KG1 (cell line): ENCODE measurements at regions not wholly inside any gene's neighbourhood (a gene's known extent, or its start where the extent isn't known, plus 50 kb on each side); places are given as distances from the start of the nearest gene placed in this dataset.
"Not testable (repeated sequence)": the region's sequence is repeated elsewhere in the genome, so short reads cannot be mapped to it uniquely, and the experiment has no call there.

Experiments
- DNase-seq: peaks from one replicate; lab custom pipeline; 2025; lab: John Stamatoyannopoulos, UW

DNA sequence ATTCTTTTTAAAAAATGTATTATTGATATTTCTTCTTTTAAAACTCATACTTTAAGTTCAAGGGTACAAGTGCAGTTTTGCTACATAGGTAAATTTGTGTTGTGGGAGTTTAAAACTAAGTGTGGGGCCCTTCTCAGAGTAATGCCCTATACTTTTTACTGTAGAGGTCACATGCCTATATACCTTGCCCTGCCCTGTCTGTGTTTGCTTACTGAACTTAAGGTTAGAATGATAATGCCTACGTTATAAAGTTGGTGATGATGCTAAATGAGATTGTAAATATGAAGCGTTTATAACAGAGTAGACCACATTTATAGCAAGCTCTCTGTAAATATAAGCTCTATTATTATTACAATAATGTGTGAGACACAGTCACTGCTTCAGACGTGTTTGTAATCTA, 261.9 kb downstream of the RASSF9 start:
- DNase-seq = no peak

DNA sequence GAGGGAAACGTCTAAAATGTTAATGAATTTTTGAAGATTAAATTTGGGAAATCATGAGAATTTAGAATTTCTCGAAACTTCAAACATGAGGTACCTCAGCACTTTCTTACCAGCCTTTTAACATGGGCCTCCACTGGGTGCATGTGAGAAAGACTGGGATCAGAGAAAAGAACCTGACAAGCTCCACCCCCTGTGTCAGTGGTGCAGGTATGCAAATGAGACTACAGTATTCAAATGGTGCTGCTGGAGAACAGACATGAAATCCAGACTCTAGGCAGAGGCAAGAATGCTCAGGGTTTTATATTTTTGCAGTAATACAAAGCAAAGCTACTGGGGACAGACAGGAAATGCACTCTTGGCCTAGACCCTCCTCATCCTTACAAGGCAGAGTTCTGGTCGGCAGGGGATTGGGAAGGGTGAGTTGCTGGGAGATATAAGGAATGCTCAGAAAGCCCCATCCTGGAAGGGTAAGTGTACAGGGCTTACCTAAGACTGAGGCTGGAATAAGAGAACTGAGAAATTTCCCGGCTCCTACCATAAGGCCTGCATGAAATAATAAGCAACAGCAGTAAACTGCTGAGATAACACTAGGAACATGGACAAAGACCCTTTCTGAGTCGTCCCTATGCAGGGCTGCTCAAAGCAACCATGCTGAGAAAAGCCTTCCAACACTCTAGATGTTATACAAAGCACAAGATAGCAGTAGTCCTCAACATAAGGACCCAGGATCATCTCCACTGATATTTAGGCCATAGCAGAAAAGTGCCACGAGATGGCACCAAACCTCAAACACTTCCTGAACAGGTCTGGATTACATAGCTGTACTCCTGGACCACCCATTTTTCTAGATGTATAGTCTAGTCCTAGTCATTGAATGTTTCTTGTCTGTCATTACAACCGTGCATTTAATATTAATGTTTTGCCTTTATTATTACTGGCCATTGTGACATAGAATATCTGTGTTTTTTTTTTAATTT, 260.8 kb downstream of the RASSF9 start:
- no peak for DNase-seq

DNA sequence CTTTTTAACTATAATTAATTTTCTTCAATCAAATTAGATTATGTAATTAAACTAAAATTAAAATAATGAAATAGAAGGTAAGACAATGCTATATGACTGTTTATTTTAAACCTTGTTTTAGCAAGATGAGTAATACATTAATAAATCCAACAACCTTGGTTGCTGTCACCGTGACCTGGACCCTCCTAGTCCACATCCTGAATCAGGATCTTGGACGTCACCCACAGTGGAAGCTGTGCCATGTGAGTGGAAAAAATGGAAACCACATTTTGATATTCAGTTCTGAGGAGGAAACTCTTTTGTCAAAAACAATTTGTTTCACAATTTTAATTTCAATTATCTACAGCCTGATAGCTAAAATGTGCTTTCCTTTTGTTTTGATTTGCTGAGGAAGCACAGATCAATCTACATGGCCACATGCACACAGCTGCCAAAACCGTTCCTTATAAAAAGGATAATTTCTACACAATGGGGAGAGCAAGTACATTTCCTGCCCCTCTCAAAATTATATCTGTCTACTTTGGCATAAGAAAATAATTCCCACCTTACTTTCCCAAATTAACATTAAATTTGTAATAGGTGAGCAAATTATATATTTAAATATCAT, 255.5 kb downstream of the RASSF9 start:
- DNase-seq = no peak

DNA sequence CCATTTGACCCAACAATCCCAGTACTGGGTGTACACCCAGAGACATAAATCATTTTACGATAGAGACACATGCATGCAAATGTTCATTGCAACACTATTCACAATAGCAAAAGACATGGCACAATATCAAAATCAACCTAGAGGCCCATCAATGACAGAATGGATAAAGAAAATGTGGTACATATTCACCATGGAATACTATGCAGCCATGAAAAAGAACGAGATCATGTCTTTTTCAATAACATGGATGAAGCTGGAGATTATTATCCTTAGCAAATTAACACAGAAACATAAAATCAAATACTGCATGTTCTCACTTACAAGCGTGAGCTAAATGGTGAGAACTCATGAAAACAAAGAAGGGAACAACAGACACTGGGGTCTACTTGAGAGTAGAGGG, 249.1 kb downstream of the RASSF9 start:
- no peak for DNase-seq

DNA sequence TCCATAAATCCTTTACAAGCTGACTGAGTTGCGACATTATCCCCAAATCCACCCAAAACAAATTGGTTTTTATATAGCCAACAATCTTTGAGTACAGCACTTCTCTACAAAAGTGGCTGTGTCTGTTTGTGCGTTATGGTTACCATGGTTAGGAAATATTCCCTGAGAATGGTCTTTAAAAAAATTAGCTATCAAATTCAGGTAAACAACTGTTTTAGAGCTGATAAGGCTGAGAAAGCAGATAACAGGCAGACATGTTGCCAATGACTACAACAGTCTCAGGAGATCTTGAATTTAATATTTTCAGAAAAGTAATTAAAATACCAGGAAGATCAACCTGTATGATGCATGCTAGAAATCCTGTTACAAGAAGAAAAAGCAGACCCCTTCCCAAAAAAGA, 248.0 kb downstream of the RASSF9 start:
- DNase-seq = no peak

DNA sequence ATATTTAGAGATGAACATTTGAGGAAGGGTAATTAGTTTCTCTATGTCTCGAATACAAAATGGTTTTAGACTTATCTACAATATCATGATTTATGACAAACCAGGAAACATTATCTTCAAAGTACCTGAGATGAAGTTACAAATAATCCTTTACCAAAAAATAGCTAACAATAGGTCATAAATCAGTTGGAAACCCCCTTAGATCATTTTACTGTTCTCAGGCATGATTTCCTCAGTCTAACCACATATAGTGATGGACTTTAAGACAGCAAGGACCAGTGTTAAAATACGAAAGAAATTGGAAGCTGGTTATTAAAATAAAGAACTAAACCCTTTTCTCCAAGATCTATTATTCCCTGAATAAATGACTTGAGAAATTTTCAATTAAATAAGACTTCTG, 235.4 kb downstream of the RASSF9 start:
- DNase-seq = no peak

DNA sequence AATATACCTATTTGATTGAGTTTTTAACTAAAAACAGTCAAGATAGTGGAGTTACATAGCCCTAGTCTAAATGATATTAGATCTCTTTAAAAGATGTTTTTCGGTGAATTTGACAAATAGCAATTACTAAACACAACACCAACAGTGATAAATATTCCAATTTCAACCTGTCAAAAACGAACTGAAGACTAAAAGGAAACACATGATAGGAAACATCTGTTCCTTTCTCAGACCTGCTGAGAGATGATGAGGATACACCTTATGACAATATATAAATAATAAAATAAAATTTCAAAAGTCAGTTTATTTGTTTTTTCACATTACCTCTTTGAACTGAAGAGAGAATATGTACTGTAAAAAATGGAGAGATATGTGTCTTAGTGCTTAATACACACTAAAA, 232.7 kb downstream of the RASSF9 start:
- no peak for DNase-seq

DNA sequence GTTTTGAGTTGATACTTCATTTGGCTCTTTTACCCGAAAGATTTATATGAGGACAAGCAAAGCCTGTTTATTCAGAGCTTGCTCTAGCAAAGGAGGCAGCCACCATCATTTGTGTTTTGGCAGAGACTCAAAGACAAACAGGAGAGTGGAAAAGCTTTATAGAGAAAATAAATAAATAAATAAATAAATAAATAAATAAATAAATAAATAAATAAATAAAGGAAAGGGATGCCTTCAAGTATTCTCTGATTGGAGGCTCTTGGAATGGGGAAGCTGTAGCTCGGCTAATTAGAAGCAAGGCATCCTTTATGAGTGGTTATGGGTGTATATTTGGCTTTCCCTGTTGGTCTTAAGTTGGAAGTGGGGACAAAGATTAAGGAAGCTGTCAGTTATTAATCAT, 229.8 kb downstream of the RASSF9 start:
- DNase-seq = no peak

DNA sequence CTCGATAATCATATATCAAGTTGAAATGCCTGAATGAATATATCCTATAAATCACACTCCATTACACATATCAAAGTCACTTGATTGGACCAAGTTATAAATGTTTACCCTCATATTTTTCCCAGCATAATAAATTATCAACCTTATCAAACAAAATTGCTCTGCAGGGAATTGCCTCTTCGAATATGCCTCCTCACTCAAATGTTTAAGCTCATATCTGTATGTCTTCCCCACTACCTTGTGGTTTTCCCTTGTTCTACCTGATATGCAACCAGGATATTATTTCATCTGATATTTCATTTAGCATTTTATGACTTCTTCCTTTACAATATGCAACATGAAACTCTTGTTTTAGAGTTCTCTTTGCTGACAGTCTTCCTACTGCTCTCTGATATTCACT, 226.4 kb downstream of the RASSF9 start:
- DNase-seq = no peak

DNA sequence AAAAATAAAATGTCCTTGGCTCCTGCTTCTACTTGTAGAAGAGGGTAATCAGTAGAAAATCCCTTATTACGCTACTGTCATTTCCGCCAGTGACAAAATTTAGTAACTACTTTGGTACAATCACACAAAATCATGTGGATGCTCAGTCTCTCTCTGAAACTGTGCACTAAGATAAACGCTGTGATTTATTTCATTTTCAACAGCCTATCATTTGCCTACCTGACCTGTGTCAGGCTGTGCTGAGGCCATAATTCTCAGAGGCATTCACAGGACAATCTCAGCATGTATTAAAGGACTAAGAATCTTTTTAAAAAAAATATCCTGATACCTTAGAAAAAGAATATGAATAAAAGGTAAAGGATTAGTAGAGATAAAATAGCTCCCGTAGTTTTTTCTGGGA, 226.0 kb downstream of the RASSF9 start:
- DNase-seq = no peak

DNA sequence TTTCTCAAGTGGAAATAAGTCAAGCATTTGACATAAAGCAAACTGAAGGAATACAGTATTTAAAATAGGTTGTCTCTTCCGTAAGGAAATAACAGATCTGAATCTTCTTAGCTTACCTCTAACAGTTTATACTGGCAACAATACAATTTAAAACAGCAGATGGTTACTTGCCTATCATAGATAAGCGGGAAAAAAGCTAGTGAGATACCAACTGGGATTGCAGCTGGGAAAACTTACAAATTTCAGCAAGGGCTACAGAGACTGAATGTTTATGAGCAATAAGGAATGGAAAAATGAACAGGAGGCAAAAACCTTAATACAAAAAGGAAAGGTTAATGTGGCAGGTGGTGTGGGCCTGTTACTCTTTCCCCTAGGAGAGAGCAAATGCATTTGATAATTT, 220.0 kb downstream of the RASSF9 start:
- DNase-seq = no peak

DNA sequence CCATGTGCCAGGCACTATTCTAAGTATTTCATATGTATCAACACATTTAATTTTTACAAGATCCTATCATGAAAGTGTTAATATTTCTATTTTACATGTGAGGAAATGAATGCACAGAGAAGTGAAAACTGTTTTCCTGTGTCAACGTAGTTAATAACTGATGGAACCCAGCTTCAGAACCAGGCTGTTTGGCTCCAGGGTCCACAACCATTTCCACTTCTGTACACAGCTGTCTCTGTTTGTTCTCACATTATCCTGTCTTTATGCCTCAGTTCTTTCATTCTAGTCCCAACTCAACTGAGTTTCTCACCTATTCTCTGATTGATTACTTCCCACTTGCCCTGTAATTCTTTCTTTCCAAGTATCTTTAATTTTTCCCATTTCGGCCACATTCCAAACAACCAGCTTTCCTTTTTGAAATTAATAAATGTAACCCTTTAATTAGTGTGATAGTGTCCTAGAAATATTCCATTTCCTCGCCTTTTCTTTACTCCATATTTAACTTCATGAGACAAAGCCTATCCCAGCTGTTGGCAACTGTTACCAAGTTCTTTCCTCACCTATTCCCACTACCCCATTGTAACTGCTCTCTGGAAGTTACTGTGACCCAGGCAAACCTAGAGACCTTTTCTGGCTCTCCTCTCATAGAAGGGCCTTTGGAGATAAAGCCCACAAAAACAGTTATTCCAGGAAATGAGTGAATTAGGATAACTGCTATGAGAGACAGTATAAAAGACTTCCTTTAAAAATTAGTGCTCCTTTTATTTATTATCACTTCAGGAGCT, 218.7 kb downstream of the RASSF9 start:
- no peak for DNase-seq

DNA sequence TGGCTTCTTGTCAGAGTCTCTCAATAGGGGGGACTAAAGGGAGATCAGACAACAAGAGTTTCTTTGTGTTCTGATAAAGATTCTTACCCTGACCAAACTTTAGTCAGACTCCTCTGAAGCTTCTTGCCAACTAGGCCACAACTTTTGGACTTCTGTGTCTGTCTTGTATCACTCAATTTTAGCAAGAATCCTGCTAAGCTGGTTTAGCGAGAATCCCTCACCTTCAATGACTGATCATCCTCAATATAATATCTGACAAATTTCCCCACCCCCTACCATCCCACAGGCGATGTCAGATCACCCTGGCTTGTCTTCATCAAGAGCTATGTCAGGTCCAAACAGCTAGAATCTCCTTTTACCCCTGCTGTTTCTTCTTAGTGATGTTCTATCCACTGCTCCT, 215.2 kb downstream of the RASSF9 start:
- no peak for DNase-seq

DNA sequence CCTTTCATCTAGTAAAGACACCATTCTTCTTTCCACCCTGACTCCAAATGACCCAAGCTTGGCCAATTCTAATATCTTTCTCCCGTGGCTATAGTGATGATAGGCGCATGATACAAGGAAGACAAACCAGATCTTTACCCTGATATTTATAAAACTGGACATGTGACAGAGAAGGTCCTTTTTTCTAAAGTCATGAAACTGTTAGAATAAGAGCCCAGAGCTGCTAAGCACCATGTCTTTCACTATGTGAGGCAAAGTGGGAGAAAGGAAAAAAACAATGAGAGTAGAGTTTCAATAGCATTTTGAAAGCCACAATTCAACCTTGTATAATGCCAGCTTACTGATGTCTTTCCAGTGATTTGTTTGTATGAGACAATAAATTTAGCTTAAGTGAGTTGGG, 212.4 kb downstream of the RASSF9 start:
- no peak for DNase-seq

DNA sequence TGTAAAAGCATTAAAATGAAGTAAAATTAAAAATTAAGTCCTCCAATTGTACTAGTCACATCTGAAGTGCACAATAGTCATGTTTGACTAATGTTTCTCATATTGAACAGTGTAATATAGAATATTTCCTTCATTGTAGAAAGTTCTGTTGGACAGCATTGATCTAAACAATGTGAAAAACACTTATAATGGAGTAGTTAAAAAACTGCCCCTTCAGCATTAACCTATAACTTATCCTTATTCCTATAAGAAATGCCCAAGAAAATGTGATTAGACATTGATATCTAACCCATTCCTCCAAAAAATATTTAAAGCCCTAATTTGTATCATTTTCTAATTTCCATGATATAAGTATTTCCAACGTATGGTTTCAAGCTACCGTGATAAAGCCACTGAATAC, 210.7 kb downstream of the RASSF9 start:
- DNase-seq = no peak

DNA sequence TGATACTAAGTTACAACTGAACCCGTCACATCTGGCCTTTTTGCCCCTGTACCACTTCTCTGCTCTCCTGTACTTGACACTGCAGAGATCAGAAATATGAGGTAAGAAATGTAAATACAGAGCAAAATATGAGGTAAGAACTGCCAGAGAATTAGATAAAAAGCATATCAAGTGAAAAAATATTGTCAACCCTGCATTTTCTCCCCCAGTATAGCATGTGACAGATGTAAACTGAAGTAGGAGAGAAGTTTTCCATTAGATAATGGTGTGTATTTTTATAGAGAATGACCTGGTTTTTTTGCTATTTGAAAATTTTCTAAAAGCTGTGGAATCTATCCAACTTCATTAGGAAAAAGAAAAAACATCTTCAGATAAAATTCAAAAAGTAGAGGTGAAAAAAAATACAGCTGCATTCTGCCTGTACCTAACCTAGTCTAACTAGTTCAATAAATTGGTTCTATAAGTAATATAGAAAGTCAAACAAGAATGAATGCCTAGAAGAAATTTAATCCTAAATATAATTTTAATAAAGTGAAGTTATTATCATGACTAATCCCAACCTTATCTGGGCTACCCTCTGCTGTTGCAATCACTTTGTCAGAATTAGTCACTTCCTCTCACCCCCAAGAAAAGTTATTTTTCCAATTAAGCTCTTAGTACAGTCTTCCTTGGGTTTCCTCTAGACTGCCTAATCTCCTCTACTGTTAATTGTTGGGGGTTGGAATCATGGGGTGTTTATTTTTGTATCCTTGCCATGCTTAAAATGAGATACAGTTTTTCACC, 210.0 kb downstream of the RASSF9 start:
- DNase-seq = no peak

DNA sequence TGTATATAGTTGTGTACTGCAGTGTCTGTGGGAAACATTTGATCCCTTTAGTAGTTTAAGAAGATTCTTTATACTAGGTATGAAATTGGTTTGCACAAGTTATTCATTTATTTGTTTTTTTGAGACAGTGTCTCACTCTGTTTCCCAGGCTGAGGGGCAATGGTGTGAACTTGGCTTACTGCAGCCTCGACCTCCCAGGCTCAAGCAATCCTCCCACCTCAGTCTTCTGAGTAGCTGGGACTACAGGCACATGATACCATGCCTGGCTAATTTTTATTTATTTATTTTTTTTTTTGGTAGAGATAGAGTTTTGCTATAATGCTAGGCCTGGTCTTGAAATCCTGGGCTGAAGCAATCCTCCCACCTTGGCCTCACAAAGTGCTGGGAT, 209.4 kb downstream of the RASSF9 start:
- DNase-seq = no peak

DNA sequence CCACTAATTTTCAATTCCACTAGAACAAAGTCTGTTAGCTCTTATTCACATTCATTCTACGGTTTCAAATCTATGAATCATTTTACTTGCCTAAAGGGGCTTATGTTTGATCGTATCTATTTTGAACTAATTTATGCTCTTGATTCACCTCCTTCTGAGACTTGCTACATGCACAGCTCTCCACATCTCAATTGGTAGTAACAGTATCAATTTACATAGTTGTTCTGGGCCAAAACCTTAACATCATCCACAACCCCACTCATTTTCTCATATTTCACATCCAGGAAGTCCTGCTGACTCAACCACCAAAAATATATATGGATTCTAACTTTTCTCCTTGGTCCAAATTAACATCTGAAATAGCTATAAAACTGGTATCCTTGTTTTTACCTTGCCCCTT, 208.6 kb downstream of the RASSF9 start:
- DNase-seq = no peak

DNA sequence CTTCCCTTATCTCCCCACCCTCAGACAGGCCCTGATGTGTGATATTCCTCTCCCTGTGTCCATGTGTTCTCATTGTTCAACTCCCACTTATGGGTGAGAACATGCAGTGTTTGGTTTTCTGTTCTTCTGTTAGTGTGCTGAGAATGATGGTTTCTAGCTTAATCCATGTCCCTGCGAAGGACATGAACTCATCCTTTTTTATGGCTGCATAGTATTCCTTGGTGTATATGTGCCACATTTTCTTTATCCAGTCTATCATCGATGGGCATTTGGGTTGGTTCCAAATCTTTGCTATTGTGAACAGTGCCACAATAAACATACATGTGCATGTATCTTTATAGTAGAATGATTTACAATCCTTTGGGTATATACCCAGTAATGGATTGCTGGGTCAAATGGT, 207.6 kb downstream of the RASSF9 start:
- not testable (repeated sequence) for DNase-seq

DNA sequence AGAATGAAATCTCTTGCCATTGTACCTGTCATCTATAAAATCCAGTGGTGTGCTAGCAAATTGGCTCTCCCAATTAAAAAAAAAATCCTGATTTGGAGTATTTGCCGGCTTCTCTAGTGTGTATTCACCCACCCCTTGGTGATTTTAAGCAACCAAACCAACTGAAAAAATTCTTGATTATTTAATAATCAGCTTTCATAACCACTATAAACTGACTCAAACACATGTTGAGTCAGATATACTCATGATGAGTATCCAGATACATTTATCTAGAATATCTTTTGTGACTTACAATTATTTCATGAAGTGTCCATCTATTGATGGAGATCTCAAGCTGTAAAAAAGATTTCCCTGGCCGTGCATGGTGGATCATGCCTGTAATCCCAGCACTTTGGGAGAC, 205.4 kb downstream of the RASSF9 start:
- no peak for DNase-seq

DNA sequence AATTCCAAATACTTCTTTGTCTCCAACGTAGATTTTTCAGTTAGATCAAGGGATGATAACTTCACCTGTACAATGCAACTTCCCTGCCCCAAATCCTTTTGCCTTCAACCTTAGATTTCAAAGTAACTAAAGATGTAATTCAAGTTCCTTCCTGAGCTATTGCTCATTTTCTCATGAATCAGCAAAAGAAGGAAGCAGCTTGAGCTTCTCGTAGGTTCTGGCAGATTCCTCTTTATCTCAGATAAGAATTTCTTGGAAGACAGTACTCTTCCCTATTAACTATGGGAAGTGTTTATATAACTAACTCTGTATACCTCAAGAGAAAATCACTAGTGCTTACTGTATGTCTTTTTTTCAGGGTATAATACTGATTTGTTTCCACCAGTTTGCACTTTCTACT, 203.8 kb downstream of the RASSF9 start:
- DNase-seq = no peak

DNA sequence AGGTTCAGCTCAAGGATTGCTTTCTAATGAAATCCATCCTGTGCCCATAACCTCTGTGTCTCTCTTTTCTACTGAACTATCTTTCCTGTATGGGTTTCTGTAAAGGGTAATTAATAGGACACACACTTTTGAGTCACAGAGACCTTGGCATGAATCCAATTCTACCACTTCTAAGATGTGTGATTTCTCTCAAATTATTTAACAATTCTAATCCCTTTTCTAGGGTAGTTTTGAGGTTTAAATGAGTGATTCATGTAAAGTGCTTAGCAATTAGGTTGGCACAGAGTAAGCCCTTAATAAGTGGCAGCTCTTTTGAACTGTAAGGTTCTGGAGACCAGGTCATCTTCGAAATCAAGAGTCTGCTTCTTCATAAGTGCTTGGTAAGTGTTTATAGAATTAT, 202.7 kb downstream of the RASSF9 start:
- DNase-seq = no peak
